ENCODE measurements at regions not wholly inside any gene's neighbourhood (a gene's known extent, or its start where the extent isn't known, plus 50 kb on each side); places are given as distances from the start of the nearest gene placed in this dataset.

DNA sequence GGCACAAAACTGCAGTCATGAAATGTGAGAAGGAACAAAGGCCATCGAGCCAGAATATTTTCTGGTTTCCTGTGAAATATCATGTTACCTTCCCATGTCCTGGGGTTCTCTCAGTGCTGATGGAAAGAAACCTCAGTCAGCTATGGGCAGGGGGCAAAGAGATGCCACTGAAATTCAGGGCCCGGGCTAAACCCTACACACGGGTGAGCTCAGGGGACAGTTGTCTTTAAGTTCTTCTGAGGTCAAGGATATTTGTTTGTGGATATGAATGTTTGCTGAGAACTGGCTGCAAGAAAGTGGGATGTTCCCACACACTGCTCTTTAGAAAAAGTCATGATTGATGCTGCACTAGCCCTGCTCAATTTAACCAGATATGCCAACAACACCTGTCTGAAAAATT is 187.2 kb downstream of the MEX3B start:
- Histone ChIP-seq H3K36me3 (no peaks in the 10 kb centered on the region), H3K27ac (no peak overlapping the region), H3K9me3 (peaks cover 0 to 2% (median 0%) of the 10 kb centered on the region in 4 donors), H3K27me3 (no peaks in the 10 kb centered on the region), H3K4me3 (no peak overlapping the region), H3K4me1 (no peaks in the 10 kb centered on the region)
- 54% methylated on average over 3 of the region's 3 CpGs for WGBS, 2 donors
- TF ChIP-seq EP300 (IDR thresholded peaks at IDR 0.05) (no peak), POLR2A (IDR thresholded peaks at IDR 0.05) (no peak)
- TF ChIP-seq, protein P1, sequence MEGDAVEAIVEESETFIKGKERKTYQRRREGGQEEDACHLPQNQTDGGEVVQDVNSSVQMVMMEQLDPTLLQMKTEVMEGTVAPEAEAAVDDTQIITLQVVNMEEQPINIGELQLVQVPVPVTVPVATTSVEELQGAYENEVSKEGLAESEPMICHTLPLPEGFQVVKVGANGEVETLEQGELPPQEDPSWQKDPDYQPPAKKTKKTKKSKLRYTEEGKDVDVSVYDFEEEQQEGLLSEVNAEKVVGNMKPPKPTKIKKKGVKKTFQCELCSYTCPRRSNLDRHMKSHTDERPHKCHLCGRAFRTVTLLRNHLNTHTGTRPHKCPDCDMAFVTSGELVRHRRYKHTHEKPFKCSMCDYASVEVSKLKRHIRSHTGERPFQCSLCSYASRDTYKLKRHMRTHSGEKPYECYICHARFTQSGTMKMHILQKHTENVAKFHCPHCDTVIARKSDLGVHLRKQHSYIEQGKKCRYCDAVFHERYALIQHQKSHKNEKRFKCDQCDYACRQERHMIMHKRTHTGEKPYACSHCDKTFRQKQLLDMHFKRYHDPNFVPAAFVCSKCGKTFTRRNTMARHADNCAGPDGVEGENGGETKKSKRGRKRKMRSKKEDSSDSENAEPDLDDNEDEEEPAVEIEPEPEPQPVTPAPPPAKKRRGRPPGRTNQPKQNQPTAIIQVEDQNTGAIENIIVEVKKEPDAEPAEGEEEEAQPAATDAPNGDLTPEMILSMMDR (IDR thresholded peaks at IDR 0.05): no peak
- DNase-seq (ENCODE audit: low spot score in 2 of 2): no peak

GRCh38 chr15:81858136-81858535 is 187.7 kb downstream of the MEX3B start:
- Histone ChIP-seq H3K4me1 (no peaks in the 10 kb centered on the region), H3K27me3 (no peaks in the 10 kb centered on the region), H3K9me3 (no peaks in the 10 kb centered on the region), H3K4me3 (no peak overlapping the region), H3K27ac (no peak overlapping the region), H3K36me3 (no peaks in the 10 kb centered on the region)
- 77 to 91% methylated on average over 6 of the region's 6 CpGs for WGBS, 2 donors
- TF ChIP-seq, protein P1 (IDR thresholded peaks at IDR 0.05): no peak
- TF ChIP-seq EP300 (IDR thresholded peaks at IDR 0.05) (no peak), POLR2A (IDR thresholded peaks at IDR 0.05) (no peak)
- no peak for DNase-seq (ENCODE audit: low spot score in 2 of 2)

DNA sequence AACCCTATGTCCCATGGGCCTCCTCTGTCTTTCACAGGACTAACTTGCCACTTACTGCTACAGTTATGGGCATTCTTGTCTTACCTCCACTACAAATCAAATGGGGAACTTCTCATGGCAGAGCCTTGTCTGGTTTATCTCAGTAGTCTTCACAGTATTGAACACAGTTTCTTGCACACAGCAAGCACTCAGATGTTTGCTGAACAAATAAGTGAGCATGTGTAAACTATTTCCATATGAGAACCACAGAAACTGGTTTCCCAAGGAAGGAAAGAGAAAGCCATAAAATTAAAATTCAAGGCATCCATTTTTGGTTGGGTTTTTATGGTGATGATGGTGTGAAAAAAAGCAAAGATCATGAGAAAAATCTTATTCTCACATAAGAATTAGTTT is 189.2 kb downstream of the MEX3B start:
- Histone ChIP-seq H3K27ac (no peak overlapping the region), H3K4me1 (no peaks in the 10 kb centered on the region), H3K27me3 (no peaks in the 10 kb centered on the region), H3K36me3 (no peaks in the 10 kb centered on the region), H3K4me3 (no peak overlapping the region), H3K9me3 (no peaks in the 10 kb centered on the region)
- no peak for DNase-seq (ENCODE audit: low spot score in 2 of 2)
- no peak for TF ChIP-seq EP300 (IDR thresholded peaks at IDR 0.05)
- no peak for TF ChIP-seq POLR2A (IDR thresholded peaks at IDR 0.05)
- TF ChIP-seq, protein P1 (IDR thresholded peaks at IDR 0.05): no peak

DNA sequence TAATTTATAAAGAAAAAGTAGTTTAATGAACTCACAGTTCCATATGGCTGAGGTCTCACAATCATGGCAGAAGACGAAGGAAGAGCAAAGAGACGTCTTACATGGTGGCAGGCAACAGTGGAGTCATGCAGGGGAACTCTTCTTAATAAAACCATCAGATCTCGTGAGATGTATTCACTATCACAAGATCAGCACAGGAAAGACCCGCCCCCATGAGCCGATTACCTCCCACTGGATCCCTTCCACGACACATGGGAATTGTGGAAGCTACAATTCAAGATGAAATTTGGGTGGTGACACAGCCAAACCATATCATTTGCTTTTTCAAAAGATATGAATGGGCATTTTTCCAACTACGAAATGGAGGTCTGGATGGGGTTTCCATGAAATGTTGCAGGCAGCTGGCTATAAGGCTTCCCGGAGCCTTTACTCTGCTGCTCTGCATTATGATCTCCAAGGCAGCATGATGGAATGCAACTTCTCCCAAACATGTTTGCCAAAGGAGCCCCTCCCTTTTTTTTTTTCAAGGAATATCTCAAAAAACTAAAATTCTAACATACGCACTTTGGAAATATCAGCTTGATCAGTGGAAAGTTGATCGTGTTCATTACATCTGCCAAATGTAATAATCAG is 189.7 kb downstream of the MEX3B start:
- no peaks in the 10 kb centered on the region for H3K9me3 ChIP-seq
- 78 to 84% methylated on average over 10 of the region's 10 CpGs for WGBS, 2 donors
- H3K27ac ChIP-seq: no peak overlapping the region
- no peak for DNase-seq (ENCODE audit: low spot score in 2 of 2)
- H3K4me1 ChIP-seq: no peaks in the 10 kb centered on the region
- no peaks in the 10 kb centered on the region for H3K27me3 ChIP-seq
- no peaks in the 10 kb centered on the region for H3K36me3 ChIP-seq
- no peak for TF ChIP-seq POLR2A (IDR thresholded peaks at IDR 0.05)
- TF ChIP-seq, protein P1 (IDR thresholded peaks at IDR 0.05): no peak
- no peak for TF ChIP-seq EP300 (IDR thresholded peaks at IDR 0.05)
- no peak overlapping the region for H3K4me3 ChIP-seq

- Histone ChIP-seq H3K9me3 (no peaks in the 10 kb centered on the region), H3K36me3 (no peaks in the 10 kb centered on the region), H3K27ac (no peak overlapping the region), H3K27me3 (no peaks in the 10 kb centered on the region), H3K4me3 (no peak overlapping the region), H3K4me1 (no peaks in the 10 kb centered on the region)
- no peak for DNase-seq (ENCODE audit: low spot score in 2 of 2)
- no peak for TF ChIP-seq EP300 (IDR thresholded peaks at IDR 0.05)
- TF ChIP-seq, protein P1 (IDR thresholded peaks at IDR 0.05): no peak
- TF ChIP-seq POLR2A (IDR thresholded peaks at IDR 0.05): no peak
- 62 to 69% methylated on average over 3 of the region's 3 CpGs for WGBS, 2 donors
Measured at GRCh38 chr15:81853150-81853748, 192.6 kb downstream of the MEX3B start.
